ENCODE measurements at regions not wholly inside any gene's neighbourhood (a gene's known extent, or its start where the extent isn't known, plus 50 kb on each side); places are given as distances from the start of the nearest gene placed in this dataset.

DNA sequence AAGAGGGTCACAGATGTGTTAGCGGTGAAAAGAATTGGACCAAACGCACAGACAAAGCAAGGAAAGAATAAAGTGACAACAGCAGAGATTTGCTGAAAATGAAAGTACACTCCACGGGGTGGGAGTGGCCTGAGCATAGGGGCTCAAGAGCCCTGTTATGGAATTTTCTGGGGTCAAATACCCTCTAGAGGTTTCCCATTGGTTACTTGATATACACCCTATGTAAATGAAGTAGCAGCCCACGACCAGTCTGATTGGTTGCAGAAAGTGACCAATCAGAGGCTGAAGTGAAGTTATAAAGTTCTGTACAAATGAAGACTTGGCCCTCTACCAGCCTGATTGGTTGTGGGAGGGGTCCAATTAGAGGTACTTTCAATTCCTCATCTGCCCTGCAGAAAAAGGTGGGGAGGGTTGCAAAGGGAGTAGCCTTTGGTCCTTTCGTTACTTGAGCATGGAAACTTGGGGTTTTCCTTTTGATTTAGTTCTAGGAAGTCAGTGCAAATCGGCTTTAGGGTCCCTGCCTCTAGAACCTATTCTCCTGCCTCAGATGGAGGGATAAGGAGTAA, 125.6 kb upstream of the PRPS1L1 start:
- DNase-seq (ENCODE audit: low read depth): no peak

- no peak for DNase-seq (ENCODE audit: low read depth)
These were observed 127.1 kb upstream of the PRPS1L1 start for GRCh38 chr7:18154726-18155125.

GRCh38 chr7:18157233-18157632, 129.6 kb upstream of the PRPS1L1 start:
- no peak for DNase-seq (ENCODE audit: low read depth)

DNA sequence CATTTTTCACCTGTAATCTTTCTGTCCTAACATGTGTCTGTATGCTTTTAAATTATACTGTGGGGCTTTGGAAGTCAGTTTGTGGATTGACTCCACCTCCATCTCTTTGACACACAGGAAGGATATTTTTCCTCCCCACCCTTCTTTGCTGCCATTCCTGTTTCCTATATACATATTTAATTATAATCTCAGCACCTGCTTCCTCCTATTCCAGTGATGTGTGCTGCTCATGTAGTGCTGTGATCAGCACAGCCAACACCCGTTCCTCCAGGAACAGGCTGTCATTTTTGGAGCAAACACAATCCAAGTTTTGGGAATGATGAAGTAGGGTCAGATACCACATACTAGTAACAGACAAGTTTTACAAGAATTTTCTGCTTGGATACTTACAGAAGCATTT, 135.0 kb upstream of the PRPS1L1 start:
- DNase-seq (ENCODE audit: low read depth): no peak

DNA sequence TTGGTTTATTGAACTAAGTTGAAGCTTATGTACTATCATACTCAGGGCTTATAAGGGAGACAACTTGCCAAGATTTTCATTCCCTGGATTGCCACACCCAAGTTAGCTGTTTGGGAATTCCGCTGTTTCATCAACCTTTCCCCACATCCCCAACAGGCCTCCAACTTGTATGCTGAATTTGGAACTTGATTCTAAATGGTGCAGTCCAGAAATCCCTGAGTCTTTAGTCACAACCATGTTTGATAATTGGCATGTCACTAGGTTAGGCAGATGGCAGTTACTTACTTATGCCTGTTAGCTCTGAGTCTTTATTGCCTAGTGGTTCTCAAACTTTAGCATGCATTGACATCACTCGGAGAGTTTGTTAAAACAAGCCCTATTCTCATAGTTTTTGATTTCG, 135.4 kb upstream of the PRPS1L1 start:
- DNase-seq (ENCODE audit: low read depth): no peak

GRCh38 chr7:18165166-18165565, 137.5 kb upstream of the PRPS1L1 start:
- DNase-seq (ENCODE audit: low read depth): no peak

DNA sequence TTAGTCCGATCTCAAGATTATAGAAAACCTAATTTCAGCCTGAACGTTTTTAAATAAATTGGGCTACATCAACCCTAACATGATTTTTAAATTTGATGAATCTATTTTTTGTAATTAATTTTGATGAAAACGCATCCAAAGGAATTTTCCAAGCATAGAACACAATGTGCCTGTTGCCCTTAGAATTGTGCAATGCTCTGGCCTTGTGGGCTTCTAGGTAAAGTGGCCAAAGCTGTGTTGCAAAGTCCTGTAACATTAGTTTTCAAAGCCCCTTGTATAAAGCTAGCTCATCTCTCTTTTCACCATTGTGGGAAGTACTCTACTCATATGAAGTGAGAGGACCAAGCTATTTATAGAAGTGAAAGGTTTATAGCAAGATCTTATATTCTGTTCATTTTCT, 138.4 kb upstream of the PRPS1L1 start:
- no peak for DNase-seq (ENCODE audit: low read depth)

DNA sequence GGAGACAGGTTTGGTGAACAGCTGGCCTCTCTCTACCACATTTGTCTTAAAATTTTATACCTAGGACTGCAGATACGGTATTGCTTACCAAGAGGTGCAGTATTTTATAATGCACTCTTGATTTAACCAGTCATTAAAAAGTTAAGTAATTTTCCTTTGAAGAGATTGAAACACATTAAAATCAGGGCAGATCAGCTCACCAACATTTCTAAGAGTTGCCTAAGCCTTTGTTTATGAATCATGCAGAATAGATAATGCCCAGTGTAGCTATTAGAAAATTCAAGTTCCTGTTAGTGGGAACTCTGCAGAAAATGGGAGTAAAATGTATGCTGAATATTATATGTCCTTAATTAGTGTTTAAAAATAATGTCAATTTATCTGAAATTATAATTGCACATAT, 140.2 kb upstream of the PRPS1L1 start:
- DNase-seq (ENCODE audit: low read depth): no peak

DNA sequence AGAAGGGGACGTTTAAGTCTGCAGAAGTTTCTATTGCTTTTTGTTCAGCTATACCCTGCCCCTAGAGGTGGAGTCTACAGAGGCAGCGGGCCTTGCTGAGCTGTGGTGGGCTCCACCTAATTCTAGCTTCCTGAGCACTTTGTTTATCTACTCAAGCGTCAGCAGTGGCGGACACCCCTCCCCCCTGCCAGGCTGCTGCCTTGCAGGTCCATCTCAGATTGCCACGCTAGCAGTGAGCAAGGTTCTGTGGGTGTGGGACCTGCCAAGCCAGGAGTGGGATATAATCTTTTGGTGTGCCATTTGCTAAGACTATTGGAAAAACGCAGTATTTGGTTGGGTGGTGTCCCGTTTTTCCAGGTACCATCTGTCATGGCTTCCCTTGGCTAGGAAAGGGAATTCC, 147.3 kb upstream of the PRPS1L1 start:
- no peak for DNase-seq (ENCODE audit: low read depth)

GRCh38 chr7:18175801-18176450, 148.3 kb upstream of the PRPS1L1 start:
- no peak for DNase-seq (ENCODE audit: low read depth)

GRCh38 chr7:18177129-18177814, 149.6 kb upstream of the PRPS1L1 start:
- DNase-seq (ENCODE audit: low read depth): no peak

DNA sequence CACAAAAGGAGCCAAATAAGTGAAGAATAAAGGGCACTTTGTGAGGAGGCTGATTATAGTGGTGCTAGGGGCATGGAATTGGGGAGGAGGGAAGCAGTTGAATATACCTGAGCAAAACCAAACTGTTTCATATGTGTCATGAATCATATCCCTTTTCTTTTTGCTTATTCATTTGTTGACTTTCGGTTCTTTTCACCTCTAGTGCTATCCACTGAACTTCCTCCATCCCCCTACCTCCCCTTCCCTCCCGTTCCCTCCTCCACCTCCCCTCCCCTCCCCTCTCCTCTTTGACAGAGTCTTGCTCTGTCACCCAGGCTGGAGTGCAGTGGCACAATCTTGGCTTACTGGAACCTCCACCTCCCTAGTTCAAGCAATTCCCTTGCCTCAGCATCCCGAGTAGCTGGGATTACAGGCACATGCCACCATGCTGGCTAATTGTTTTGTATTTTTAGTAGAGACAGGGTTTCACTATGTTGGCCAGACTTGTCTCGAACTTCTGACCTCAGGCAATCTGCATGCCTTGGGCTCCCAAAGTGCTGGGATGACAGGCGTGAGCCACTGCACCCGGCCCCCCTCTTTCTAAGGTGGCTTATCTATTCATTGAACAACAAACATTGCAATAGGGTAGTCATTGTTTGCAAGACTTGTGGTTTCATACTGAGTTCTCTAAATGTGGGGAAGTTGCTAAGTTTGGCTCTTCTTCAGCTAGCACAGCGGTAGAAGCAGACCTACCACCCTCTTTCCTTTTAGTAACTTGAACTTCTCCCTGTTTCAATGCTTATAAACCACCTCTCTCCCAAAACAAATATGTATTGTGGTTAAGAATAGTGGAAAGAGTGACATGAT, 150.4 kb upstream of the PRPS1L1 start:
- DNase-seq (ENCODE audit: low read depth): peak; percentile 57

- DNase-seq (ENCODE audit: low read depth): no peak
These were observed 151.4 kb upstream of the PRPS1L1 start for GRCh38 chr7:18179093-18179492.

DNA sequence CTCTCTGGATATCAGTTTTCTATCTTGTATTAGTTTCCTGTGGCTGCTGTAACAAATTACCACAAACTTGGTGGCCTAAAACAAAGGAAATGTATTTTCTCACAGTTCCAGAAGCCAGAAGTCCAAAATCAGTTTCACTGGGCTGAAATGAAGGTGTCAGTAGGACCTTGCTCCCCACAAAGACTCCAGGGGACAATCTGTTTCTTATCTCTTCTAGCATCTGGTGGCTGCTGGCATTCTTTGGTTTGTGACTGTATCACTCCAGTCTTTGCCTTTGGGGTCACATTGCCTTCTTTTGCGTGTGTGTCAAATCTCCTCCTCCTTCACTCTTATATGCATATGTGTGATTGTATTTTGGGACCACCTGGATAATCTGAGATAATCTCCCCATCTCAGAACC, 153.0 kb upstream of the PRPS1L1 start:
- DNase-seq (ENCODE audit: low read depth): no peak

DNA sequence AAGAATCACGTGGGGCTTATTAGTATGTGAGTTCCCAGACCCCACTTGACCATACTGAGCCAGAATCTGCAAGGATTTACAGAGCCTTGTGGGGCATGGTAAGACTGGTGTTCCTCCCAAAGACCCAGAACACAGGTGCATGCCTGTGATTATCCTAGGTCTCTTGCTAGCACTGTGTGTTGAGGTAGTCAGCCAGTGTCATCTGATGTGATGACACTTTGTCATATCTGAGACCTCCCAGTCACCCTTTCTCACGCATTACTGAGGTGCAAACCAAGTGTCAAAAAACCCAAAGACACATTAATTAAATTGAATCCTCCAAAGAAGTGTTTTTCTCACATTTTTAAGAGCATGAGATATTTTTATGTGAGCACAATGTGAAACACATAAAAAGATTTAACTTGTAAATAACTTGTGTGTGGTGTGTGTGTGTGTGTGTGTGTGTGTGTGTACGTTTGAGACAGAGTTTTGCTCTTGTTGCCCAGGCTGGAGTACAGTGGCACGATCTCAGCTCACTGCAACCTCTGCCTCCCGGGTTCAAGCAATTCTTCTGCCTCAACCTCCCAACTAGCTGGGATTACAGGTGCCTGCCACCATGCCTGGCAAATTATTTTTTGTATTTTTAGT, 162.0 kb upstream of the PRPS1L1 start:
- DNase-seq (ENCODE audit: low read depth): no peak

DNA sequence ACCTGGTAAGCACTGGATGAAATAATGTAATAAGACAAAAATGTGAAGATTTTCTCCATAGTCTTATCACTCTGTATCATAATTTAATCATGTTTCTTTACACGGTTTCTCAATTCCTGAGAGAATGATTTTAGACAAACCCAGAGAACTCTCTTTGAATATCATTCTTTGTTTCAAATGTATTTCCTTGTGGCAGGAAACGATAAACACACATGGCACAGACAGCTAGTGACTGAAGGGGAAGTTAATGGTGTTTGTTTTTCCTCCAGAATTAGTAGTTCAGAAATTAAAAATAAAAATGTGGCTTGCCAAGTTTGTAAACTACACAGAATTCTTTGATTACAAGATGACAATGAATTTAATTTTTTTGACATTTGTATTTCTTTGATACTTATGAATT, 163.7 kb upstream of the PRPS1L1 start:
- no peak for DNase-seq (ENCODE audit: low read depth)

GRCh38 chr7:18191862-18192625, 164.4 kb upstream of the PRPS1L1 start:
- DNase-seq (ENCODE audit: low read depth): no peak

- no peak for DNase-seq (ENCODE audit: low read depth)
These were observed 167.0 kb upstream of the PRPS1L1 start for GRCh38 chr7:18194616-18195015.

GRCh38 chr7:18196638-18197037, 169.0 kb upstream of the PRPS1L1 start:
- no peak for DNase-seq (ENCODE audit: low read depth)

DNA sequence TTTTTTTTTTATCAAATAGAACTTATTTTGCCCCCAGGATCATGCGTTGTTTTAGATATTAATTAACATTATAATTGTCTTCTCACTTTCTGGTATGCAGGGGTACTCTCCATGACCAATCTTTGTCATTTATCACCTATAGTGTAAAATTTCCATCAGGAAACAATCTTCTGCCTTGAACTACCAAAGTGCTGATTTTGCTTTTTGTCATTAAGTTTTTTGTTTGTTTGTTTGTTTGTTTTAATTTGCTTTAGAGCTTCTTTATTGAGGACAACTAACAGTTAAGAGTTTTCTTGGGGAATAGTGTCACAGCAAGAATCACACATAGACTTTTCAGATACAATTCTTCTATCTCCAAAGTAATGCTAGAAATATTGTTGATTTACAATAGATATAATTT, 171.2 kb upstream of the PRPS1L1 start:
- no peak for DNase-seq (ENCODE audit: low read depth)

GRCh38 chr7:18200266-18200665, 172.6 kb upstream of the PRPS1L1 start:
- no peak for DNase-seq (ENCODE audit: low read depth)

Data from HT1080 (cell line).